GM12875 (cell line): ENCODE measurements at regions not wholly inside any gene's neighbourhood (a gene's known extent, or its start where the extent isn't known, plus 50 kb on each side); places are given as distances from the start of the nearest gene placed in this dataset.

Experiments
- H3K4me3 ChIP-seq: one replicate; pipeline ENCODE4 v1.5.1; 2011; ENCODE audit warnings: low read depth, low read length, control low read depth
- CTCF ChIP-seq: IDR thresholded peaks from 2 replicates; pipeline ENCODE4 v1.5.1; 2011; ENCODE audit warnings: low read depth, mild to moderate bottlenecking, control low read depth, inconsistent platforms, low read length, moderate library complexity, borderline replicate concordance; ENCODE audit not compliant: insufficient read depth

- H3K4me3 ChIP-seq = no peak overlapping the region
- TF ChIP-seq CTCF = no peak
Observed at GRCh38 chr3:19749448-19750017, 184.5 kb downstream of the EFHB start.

- no peak overlapping the region for H3K4me3 ChIP-seq
- TF ChIP-seq CTCF = no peak
Observed at GRCh38 chr3:19748782-19749447, 185.1 kb downstream of the EFHB start.

GRCh38 chr3:19744047-19744446 lies 190.0 kb downstream of the EFHB start:
- no peak overlapping the region for H3K4me3 ChIP-seq
- TF ChIP-seq CTCF = no peak

GRCh38 chr3:19742935-19743334 lies 191.1 kb downstream of the EFHB start:
- no peak for TF ChIP-seq CTCF
- no peak overlapping the region for H3K4me3 ChIP-seq

DNA sequence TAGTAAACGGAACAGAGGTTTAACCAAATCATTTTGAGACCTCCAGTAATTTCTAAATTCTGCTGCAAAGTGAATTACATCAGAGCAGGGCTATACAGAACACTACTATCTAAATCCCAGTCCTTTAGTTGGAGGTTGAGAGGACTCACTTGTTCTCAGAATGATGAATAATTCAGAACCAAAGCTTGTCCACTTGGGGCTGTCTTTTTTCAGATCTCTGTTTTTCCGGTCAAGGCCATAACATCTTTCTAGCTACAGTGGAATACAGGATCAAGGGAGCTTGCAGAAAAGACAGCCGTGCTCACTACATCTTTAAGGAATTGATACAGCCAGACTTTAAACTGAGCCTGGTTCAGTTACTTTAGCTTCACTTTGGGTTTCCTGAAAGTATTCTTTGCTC lies 194.5 kb downstream of the EFHB start:
- no peak overlapping the region for H3K4me3 ChIP-seq
- TF ChIP-seq CTCF = no peak

- TF ChIP-seq CTCF = no peak
- H3K4me3 ChIP-seq = no peak overlapping the region
Observed at GRCh38 chr3:19738846-19739245, 195.2 kb downstream of the EFHB start.

DNA sequence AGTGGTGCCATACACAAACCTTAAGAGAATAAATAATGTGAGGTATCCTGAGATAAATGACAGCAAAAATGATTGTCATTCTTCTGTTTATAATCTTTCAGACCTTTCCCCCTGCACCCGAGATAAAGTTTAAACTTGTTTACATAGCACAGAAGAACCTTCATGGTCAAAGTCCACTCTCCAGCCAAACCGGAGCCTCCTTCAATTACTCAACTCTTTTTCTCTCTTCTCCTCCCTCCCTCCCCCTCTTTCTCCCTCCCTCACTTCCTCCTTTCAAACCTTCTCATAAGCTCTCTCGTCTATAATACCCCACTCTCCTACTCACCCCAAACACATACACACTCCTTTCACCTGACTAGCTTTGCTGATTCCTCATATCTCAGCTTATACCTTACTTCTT lies 198.9 kb downstream of the EFHB start:
- no peak overlapping the region for H3K4me3 ChIP-seq
- no peak for TF ChIP-seq CTCF
